Hepatocyte (in vitro differentiated cells): ENCODE measurements at regions not wholly inside any gene's neighbourhood (a gene's known extent, or its start where the extent isn't known, plus 50 kb on each side); places are given as distances from the start of the nearest gene placed in this dataset.

Experiments
- EZH2 ChIP-seq: fragments of 200-600 bp; sonication (generic); IDR thresholded peaks from 2 replicates; pipeline ENCODE4 v1.6.1; 2016; ENCODE audit warnings: antibody characterized with exemption, mild to moderate bottlenecking, borderline replicate concordance
- TF ChIP-seq, protein P1 (sequence below): fragments of 200-600 bp; sonication (generic); IDR thresholded peaks from 2 replicates; pipeline ENCODE4 v1.5.1; 2016; ENCODE audit warnings: antibody characterized with exemption, mild to moderate bottlenecking; ENCODE audit not compliant: poor library complexity

- TF ChIP-seq, protein P1, sequence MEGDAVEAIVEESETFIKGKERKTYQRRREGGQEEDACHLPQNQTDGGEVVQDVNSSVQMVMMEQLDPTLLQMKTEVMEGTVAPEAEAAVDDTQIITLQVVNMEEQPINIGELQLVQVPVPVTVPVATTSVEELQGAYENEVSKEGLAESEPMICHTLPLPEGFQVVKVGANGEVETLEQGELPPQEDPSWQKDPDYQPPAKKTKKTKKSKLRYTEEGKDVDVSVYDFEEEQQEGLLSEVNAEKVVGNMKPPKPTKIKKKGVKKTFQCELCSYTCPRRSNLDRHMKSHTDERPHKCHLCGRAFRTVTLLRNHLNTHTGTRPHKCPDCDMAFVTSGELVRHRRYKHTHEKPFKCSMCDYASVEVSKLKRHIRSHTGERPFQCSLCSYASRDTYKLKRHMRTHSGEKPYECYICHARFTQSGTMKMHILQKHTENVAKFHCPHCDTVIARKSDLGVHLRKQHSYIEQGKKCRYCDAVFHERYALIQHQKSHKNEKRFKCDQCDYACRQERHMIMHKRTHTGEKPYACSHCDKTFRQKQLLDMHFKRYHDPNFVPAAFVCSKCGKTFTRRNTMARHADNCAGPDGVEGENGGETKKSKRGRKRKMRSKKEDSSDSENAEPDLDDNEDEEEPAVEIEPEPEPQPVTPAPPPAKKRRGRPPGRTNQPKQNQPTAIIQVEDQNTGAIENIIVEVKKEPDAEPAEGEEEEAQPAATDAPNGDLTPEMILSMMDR, result no peak
- TF ChIP-seq EZH2, result no peak
Observed at GRCh38 chr3:21042184-21042583, 708.8 kb downstream of the ZNF385D start.
